A673 (cell line): ENCODE measurements at regions not wholly inside any gene's neighbourhood (a gene's known extent, or its start where the extent isn't known, plus 50 kb on each side); places are given as distances from the start of the nearest gene placed in this dataset.

Experiments
- CTCF ChIP-seq: fragments of 300-800, 200-600 bp; sonication (generic); conservative IDR thresholded peaks from 2 replicates; pipeline ENCODE4 v1.5.1; 2017; ENCODE audit warnings: low read depth, mild to moderate bottlenecking, antibody characterized with exemption, low read length, moderate library complexity, mixed read lengths
- EZH2 ChIP-seq: fragments of 200-600 bp; sonication (generic); IDR thresholded peaks from 2 replicates; pipeline ENCODE4 v1.6.1; 2017; ENCODE audit warnings: borderline replicate concordance, low read depth, mild to moderate bottlenecking, mixed read lengths, antibody characterized with exemption, low read length; ENCODE audit not compliant: poor library complexity, severe bottlenecking

DNA sequence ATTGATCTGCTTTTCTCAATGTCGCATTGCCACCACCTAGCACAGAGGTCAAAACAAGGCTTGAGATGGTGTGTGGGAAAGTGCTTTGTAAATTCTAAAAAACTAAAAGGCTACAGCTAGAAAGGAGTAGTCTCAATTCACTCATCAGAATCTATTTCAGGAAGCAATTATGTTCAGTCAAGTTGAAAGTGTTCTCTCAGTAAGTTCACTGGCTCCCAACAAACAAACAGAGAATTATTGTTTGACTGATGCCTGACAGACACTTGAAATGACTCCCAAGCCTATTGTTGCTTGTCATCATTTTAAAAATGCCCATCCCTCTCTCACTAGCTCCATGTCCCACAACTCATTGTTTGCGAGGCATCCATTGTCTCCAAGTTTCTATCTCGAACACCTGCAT, 419.6 kb upstream of the CPEB2 start:
- TF ChIP-seq CTCF = no peak
- TF ChIP-seq EZH2 = no peak
